ENCODE measurements at regions not wholly inside any gene's neighbourhood (a gene's known extent, or its start where the extent isn't known, plus 50 kb on each side); places are given as distances from the start of the nearest gene placed in this dataset.

DNA sequence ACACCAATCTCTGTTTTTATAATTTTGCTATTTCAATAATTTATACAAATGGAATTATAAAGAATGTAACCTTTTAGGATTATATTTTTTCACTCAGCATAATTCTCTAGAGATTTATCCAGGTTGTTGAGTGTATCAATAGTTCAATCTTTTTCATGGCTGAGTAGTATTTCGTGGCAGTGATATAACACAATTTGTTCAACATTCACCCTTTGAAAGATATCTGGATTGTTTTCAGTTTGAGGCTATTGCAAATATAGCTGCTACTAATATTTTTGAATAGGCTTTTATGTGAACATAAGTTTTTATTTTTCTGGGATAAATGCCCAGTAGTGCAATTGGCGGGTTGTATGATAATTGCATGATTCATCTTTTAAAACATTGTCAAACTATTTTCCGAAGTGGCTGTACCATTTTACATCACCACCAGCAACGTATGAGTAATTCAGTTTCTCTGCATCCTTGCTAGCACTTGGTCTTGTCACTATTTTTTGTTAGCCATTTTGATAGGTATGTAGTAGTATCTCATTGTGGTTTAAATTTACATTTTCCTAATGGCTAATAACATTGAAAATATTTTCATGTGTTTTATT lies 55.6 kb upstream of the ABCD3 start:
- peak; percentile 59 for ATAC-seq
- Histone ChIP-seq H3K36me3 (ENCODE audit: low read depth, low read length) (no peaks in the 10 kb centered on the region), H3K4me2 (ENCODE audit: low read length) (no peak overlapping the region), H3K9me3 (ENCODE audit: low read length) (no peaks in the 10 kb centered on the region), H4K20me1 (ENCODE audit: low read length) (no peaks in the 10 kb centered on the region), H3K9ac (ENCODE audit: low read length) (no peak overlapping the region), H3F3A (ENCODE audit: low read length, unreplicated experiment) (no peaks in the 10 kb centered on the region), H3K27me3 (ENCODE audit: low read length) (no peaks in the 10 kb centered on the region), H3K9me2 (replicated peaks; ENCODE audit: low read length) (no peaks in the 10 kb centered on the region), H3K4me1 (ENCODE audit: insufficient read depth, low read length) (no peaks in the 10 kb centered on the region), H3K79me2 (ENCODE audit: low read length) (no peaks in the 10 kb centered on the region), H3K4me3 (ENCODE audit: low read length) (no peak overlapping the region), H2AFZ (ENCODE audit: low read length) (no peak overlapping the region), H3K27ac (ENCODE audit: low read length) (no peak overlapping the region)
- CTCF ChIA-PET = interaction anchor here (0.6 kb wide), 1 partner anchor 55 kb away, joined by 4 read pairs; no protein-coding TSS in a partner anchor
- intact Hi-C loops (cut with micrococcal nuclease) = no loop called here
- no TSS peak for BruUV-seq (replicated peaks)
- POLR2A ChIA-PET (ENCODE audit: unreplicated experiment) = no interaction called here
- TF ChIP-seq EZH2phosphoT487 (IDR thresholded peaks at IDR 0.05; ENCODE audit: borderline replicate concordance, low read length) (no peak), EZH2 (IDR thresholded peaks at IDR 0.05; ENCODE audit: low read length, unreplicated experiment) (no peak)
- TF ChIP-seq, protein P1, sequence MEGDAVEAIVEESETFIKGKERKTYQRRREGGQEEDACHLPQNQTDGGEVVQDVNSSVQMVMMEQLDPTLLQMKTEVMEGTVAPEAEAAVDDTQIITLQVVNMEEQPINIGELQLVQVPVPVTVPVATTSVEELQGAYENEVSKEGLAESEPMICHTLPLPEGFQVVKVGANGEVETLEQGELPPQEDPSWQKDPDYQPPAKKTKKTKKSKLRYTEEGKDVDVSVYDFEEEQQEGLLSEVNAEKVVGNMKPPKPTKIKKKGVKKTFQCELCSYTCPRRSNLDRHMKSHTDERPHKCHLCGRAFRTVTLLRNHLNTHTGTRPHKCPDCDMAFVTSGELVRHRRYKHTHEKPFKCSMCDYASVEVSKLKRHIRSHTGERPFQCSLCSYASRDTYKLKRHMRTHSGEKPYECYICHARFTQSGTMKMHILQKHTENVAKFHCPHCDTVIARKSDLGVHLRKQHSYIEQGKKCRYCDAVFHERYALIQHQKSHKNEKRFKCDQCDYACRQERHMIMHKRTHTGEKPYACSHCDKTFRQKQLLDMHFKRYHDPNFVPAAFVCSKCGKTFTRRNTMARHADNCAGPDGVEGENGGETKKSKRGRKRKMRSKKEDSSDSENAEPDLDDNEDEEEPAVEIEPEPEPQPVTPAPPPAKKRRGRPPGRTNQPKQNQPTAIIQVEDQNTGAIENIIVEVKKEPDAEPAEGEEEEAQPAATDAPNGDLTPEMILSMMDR (conservative IDR thresholded peaks at IDR 0.05; ENCODE audit: low read depth, low read length) = no peak
- peak; percentile 70 for DNase-seq

DNA sequence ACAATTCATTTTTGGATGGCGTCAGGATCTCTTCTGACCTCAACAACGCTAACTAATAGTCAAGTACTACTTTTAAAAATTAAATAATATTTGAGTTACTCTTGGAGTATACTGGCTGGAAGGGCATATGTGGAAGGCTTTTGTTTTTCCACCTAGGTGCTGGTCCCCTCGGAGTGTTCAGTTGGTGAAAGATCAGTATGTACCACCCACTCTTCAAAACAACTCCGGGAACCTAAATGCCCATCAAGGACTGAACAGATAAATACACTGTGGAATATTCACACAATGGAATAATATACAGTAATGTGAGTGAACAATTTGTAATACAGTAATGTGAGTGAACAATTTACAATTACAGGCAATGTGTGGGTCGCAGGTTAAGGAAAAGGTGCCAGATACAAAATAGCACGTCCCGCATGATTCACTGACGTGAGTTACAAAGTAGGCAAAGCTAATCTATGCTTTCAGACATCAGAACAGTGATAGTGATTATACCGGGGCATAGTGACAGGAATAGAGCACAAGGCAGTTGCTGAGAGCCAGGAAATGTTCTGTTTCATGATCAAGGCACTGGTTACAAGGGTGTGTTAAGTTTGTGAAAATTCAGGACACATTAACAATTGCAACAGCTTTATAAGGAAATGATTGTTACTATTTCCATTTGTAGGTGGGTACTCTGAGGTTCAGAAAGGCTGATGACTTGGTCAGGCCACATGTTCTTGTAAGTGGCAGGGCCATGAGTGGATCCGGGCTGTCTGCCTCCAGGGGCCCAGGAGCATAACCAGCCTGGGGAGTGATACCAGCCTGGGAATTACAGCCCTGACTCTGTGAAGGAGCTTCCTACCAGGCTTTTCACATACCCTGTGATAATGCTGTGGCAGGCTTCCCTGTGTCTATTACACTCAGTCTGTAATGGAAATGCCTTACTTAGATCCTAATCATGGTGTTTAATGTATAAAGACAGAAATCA lies 59.3 kb upstream of the ABCD3 start:
- no peaks in the 10 kb centered on the region for H3K9me3 ChIP-seq (ENCODE audit: low read length)
- no peaks in the 10 kb centered on the region for H3F3A ChIP-seq (ENCODE audit: low read length, unreplicated experiment)
- ChIA-PET POLR2A (ENCODE audit: unreplicated experiment) (no interaction called here), CTCF (no interaction called here)
- no TSS peak for BruUV-seq (replicated peaks)
- intact Hi-C loops (cut with micrococcal nuclease) = no loop called here
- no peak overlapping the region for H3K9ac ChIP-seq (ENCODE audit: low read length)
- no peak overlapping the region for H3K4me2 ChIP-seq (ENCODE audit: low read length)
- H4K20me1 ChIP-seq (ENCODE audit: low read length) = no peaks in the 10 kb centered on the region
- H3K27ac ChIP-seq (ENCODE audit: low read length) = no peak overlapping the region
- H3K27me3 ChIP-seq (ENCODE audit: low read length) = no peaks in the 10 kb centered on the region
- no peak for DNase-seq
- no peaks in the 10 kb centered on the region for H3K4me1 ChIP-seq (ENCODE audit: insufficient read depth, low read length)
- no peaks in the 10 kb centered on the region for H3K36me3 ChIP-seq (ENCODE audit: low read depth, low read length)
- H3K79me2 ChIP-seq (ENCODE audit: low read length) = no peaks in the 10 kb centered on the region
- H3K9me2 ChIP-seq (replicated peaks; ENCODE audit: low read length) = no peaks in the 10 kb centered on the region
- ATAC-seq = no peak
- no peak overlapping the region for H2AFZ ChIP-seq (ENCODE audit: low read length)
- no peak overlapping the region for H3K4me3 ChIP-seq (ENCODE audit: low read length)
- TF ChIP-seq EZH2phosphoT487 (IDR thresholded peaks at IDR 0.05; ENCODE audit: borderline replicate concordance, low read length) (no peak), EZH2 (IDR thresholded peaks at IDR 0.05; ENCODE audit: low read length, unreplicated experiment) (no peak)
- TF ChIP-seq, protein P1 (conservative IDR thresholded peaks at IDR 0.05; ENCODE audit: low read depth, low read length) = no peak

DNA sequence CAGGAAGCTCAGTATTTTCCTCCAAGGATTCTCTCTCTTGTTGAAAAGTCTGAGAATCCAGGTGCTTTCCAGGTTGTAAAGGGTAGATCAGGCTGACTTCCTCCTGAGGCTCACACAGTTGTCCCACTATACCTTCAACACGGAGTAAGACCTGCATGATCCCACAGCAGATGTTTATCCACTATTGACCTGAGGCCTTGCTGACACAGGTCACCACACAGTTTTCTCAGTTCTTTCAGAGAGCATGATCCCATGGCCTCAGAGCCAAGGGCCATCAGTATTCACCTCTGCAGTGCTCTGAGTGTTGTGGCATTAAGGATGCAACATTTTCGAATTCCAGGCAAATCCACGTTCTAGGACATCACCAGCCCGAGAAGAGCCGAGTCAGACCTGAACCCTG lies 60.5 kb upstream of the ABCD3 start:
- no peaks in the 10 kb centered on the region for H3K9me3 ChIP-seq (ENCODE audit: low read length)
- no peak overlapping the region for H3K9ac ChIP-seq (ENCODE audit: low read length)
- H3K36me3 ChIP-seq (ENCODE audit: low read depth, low read length) = no peaks in the 10 kb centered on the region
- no peak for DNase-seq
- no peaks in the 10 kb centered on the region for H3F3A ChIP-seq (ENCODE audit: low read length, unreplicated experiment)
- no peak overlapping the region for H3K4me3 ChIP-seq (ENCODE audit: low read length)
- H3K27ac ChIP-seq (ENCODE audit: low read length) = no peak overlapping the region
- CTCF ChIA-PET = no interaction called here
- POLR2A ChIA-PET (ENCODE audit: unreplicated experiment) = no interaction called here
- no peak overlapping the region for H2AFZ ChIP-seq (ENCODE audit: low read length)
- no peaks in the 10 kb centered on the region for H3K79me2 ChIP-seq (ENCODE audit: low read length)
- no peaks in the 10 kb centered on the region for H3K27me3 ChIP-seq (ENCODE audit: low read length)
- ATAC-seq = no peak
- no TSS peak for BruUV-seq (replicated peaks)
- TF ChIP-seq, protein P1 (conservative IDR thresholded peaks at IDR 0.05; ENCODE audit: low read depth, low read length) = no peak
- no peak for TF ChIP-seq EZH2 (IDR thresholded peaks at IDR 0.05; ENCODE audit: low read length, unreplicated experiment)
- no peak for TF ChIP-seq EZH2phosphoT487 (IDR thresholded peaks at IDR 0.05; ENCODE audit: borderline replicate concordance, low read length)
- no peaks in the 10 kb centered on the region for H4K20me1 ChIP-seq (ENCODE audit: low read length)
- no peaks in the 10 kb centered on the region for H3K4me1 ChIP-seq (ENCODE audit: insufficient read depth, low read length)
- H3K4me2 ChIP-seq (ENCODE audit: low read length) = no peak overlapping the region
- intact Hi-C loops (cut with micrococcal nuclease) = no loop called here
- H3K9me2 ChIP-seq (replicated peaks; ENCODE audit: low read length) = no peaks in the 10 kb centered on the region
